ENCODE measurements at regions not wholly inside any gene's neighbourhood (a gene's known extent, or its start where the extent isn't known, plus 50 kb on each side); places are given as distances from the start of the nearest gene placed in this dataset.
"Not testable (repeated sequence)": the region's sequence is repeated elsewhere in the genome, so short reads cannot be mapped to it uniquely, and the experiment has no call there.

GRCh38 chr6:169101036-169101805, 152.4 kb downstream of the THBS2 start:
- no peak for DNase-seq (ENCODE audit: low read depth)

GRCh38 chr6:169099411-169100202, 154.0 kb downstream of the THBS2 start:
- no peak for DNase-seq (ENCODE audit: low read depth)

GRCh38 chr6:169098651-169099050, 155.0 kb downstream of the THBS2 start:
- not testable (repeated sequence) for DNase-seq (ENCODE audit: low read depth)

DNA sequence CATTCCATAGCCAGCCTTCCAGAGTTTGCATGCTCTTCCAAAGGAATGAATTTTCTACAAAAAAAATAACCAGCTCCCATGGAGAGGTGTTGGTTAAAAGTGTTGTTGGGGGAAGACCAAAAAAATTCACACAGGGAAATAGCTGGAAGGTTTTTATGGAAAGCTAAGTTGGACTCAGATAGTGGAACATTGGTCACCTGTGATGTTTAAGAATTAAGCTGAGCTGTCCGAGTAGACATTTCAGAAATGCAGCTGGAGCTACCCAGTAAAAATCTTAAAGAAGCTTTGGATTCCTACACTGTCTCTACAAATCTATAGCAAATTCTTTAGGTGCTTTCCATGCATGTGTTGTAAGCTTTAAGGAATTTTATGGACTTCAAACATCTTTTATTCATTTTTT, 155.5 kb downstream of the THBS2 start:
- no peak for DNase-seq (ENCODE audit: low read depth)

GRCh38 chr6:169097381-169097959, 156.2 kb downstream of the THBS2 start:
- DNase-seq (ENCODE audit: low read depth): no peak

GRCh38 chr6:169096388-169096787, 157.3 kb downstream of the THBS2 start:
- no peak for DNase-seq (ENCODE audit: low read depth)

DNA sequence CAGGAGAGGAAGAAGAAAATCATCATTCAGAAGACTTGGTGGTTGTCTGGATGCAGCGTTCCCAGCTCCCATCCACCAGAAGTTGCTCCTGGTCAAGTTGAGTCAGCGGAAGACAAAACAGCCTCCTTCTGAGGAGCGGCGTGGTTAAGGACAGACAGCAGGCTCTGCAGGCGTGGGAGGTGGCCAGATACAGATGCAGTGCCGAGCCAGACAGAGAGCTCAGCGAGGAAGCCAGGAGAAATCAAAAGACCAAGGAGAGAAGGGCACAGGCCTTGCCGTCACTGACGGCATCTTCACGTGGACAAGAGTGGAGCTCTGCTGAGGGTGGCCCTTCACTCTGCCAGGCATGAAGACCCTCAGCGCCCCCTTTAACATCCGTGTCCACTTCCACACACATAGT, 158.5 kb downstream of the THBS2 start:
- no peak for DNase-seq (ENCODE audit: low read depth)

DNA sequence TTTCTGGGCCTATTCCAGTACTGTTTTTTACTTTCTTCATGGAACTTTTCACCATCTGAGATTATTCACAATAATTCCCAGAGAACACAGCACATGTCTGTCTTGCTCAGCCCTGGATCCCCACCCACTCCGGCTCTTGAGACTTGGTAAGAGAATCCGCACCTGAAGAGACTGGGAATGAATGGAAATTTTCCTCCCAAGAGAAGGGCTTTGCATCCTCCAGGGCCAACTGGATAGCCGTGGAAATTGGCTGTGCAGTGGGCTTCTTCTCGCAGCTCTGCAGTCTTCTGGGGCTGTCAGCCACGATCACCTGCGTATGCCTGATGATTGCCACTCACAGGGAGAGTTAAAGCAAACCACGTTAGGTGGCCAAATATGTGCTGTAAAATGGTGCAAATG, 159.1 kb downstream of the THBS2 start:
- no peak for DNase-seq (ENCODE audit: low read depth)

GRCh38 chr6:169093770-169094551, 159.7 kb downstream of the THBS2 start:
- no peak for DNase-seq (ENCODE audit: low read depth)

GRCh38 chr6:169093066-169093723, 160.5 kb downstream of the THBS2 start:
- DNase-seq (ENCODE audit: low read depth): no peak

- DNase-seq (ENCODE audit: low read depth): no peak
Measured at GRCh38 chr6:169092375-169092774, 161.3 kb downstream of the THBS2 start.

DNA sequence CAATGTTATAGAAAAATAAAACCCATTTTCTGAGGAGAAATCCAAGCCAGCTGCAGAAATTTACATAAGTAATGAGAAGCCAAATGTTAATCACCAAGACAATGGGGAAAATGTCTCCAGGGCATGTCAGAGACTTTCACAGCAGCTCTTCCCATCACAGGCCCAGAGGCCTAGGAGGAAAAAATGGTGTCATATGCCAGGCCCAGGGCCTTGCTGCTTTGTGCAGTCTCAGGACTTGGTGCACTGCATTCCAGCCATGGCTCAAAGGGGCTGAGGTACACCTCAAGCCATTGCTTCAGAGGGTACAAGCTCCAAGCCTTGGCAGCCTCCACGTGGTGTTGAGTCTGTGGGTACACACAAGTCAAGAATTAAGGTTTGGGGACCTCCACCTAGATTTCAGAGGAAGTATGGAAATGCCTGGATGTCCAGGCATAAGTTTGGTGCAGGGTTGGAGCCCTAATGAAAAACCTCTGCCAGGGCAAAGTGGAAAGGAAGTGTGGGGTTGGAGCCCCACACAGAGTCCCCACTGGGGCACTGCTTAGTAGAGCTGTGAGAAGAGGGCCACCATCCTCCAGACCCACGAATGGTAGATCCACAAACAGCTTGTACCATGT, 163.0 kb downstream of the THBS2 start:
- DNase-seq (ENCODE audit: low read depth): not testable (repeated sequence)

GRCh38 chr6:169088762-169089161, 164.9 kb downstream of the THBS2 start:
- DNase-seq (ENCODE audit: low read depth): no peak

DNA sequence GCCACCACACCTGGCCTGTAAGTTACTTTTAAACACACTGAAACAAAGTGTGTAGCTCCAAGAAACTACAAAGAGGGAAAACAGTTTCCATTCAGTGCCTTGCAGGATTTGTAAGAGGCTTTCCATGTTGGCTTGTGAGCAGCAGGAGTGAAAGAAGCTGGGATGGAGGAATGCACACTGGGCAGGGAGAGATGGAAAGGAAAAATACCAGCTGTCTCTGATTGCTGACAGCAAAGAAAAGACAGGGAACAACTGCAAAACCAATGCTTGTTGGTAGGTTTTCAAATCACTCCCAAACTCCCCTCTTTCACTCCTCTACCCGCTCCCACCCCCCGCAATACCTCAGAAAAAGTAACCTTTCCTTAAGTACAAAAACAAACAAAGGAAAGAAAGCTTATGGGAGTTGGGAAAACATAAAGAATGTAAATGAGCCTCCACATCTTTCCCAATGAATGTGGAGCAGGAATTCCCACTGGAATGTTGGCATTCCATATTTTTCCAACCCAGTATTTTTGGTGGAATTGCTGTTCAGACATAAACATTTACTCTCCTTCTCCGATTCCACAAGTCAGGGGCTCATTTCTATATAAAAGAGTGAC, 166.1 kb downstream of the THBS2 start:
- no peak for DNase-seq (ENCODE audit: low read depth)

DNA sequence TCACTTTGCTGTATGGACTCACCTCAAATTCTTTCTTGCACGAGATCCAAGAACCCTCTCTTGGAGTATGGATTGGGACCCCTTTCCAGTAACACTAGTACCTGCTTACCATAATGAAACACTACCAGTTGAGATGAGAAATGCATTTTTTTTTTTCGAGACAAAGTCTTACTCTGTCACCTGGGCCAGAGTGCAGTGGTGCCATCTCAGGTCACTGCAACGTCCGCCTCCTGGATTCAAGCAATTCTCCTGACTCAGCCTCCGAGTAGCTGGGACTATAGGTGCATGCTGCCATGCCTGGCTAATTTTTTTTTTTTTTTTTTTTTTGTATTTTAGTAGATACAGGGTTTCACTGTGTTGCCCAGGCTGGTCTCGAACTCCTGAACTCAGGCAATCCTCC, 167.0 kb downstream of the THBS2 start:
- not testable (repeated sequence) for DNase-seq (ENCODE audit: low read depth)

- DNase-seq (ENCODE audit: low read depth): no peak
Measured at GRCh38 chr6:169086020-169086419, 167.6 kb downstream of the THBS2 start.

DNA sequence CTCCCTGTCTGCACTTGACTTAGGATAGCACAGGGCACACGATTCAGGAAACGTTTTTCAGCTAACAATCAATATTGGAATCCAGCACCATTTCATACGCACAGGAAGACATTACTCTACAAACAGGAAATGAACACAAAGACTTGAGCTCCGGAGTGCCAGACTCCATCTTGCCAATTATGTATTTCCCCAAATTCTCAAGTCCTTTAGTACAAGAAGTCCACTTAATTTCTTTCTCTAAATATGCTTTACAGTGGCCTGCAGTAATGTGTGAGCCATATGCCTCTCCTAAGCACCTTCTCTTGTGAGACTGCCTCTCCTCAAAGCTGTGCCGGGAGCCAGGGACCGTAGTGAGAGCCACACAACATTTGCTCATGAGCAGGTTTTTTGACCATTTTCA, 168.2 kb downstream of the THBS2 start:
- DNase-seq (ENCODE audit: low read depth): no peak

DNA sequence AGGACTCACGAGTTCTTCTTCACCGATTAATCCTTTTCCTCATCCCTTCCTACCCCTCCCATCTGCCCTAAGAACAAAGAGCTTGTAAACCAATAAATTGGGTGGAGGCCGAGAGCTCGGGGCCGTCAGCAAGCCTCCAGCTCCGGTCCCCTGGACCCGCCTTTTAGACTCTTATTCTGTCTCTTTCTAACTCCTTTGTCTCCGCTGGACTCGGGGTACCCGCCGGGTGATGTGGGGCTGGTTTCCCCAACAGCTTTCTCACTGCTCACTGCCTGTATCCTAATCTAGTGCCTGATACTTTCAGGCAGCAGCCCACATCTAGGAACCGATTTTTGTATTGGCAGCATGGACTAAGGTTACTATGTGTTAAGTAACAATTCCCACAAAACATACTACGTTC, 169.1 kb downstream of the THBS2 start:
- DNase-seq (ENCODE audit: low read depth): not testable (repeated sequence)

GRCh38 chr6:169084067-169084466, 169.6 kb downstream of the THBS2 start:
- no peak for DNase-seq (ENCODE audit: low read depth)

DNA sequence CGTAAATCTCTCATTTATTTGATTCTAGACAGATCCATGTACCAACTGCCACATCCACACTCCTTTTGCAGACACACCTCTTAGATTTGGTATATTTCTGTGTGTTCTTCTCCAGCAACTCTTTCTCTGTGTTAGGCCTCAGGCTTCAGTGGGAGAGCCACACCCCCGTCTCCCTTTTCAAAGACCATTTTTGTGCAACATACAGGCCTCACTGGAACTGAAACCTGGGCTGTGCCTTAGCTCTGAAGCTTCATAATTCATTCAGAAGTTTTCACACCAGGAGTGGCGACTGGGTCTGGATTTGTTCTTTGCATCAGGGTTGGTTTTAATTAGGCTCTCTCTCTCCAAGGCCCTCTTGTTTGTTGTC, 170.2 kb downstream of the THBS2 start:
- DNase-seq (ENCODE audit: low read depth): no peak

Data from stimulated activated CD4-positive, alpha-beta T cell treated with anti-CD3 and anti-CD28 coated beads, Interleukin-2, amount 100 ng/mL, for 4 hours (primary cell).